Gastrocnemius medialis (tissue), 4 donors: ENCODE measurements at regions not wholly inside any gene's neighbourhood (a gene's known extent, or its start where the extent isn't known, plus 50 kb on each side); places are given as distances from the start of the nearest gene placed in this dataset.

Source experiments
- CTCF ChIP-seq, 5 experiments: fragments of 450-650 bp in 3 of 5; fragments of 200-600 bp in 2 of 5; sonication (generic) in 2 of 5; IDR thresholded peaks in 4 of 5; conservative IDR thresholded peaks in 1 of 5; 1 replicate in 4 of 5; 2 replicates in 1 of 5; pipeline ENCODE4 v1.5.1; 2016 to 2019; ENCODE audit warnings: antibody characterized with exemption in 5 of 5, mild to moderate bottlenecking in 3 of 5, moderate library complexity in 3 of 5
- POLR2A ChIP-seq, 2 donors: fragments of 450-650 bp; IDR thresholded peaks; one replicate each; pipeline ENCODE4 v1.6.1; 2017; ENCODE audit warnings: antibody characterized with exemption in 2 of 2, mild to moderate bottlenecking in 2 of 2, moderate library complexity in 2 of 2

GRCh38 chr12:13404111-13404628 lies 207.6 kb downstream of the EMP1 start:
- TF ChIP-seq CTCF (IDR thresholded peaks at IDR 0.05 in 4 of 5, conservative IDR thresholded peaks at IDR 0.05 in 1 of 5), result no peak
- no peak for TF ChIP-seq POLR2A (IDR thresholded peaks at IDR 0.05)
